Panc1 (cell line): ENCODE measurements at regions not wholly inside any gene's neighbourhood (a gene's known extent, or its start where the extent isn't known, plus 50 kb on each side); places are given as distances from the start of the nearest gene placed in this dataset.

Source experiments
- ATAC-seq: fragments of 200-7000 bp; cut with Tn5 transposase; 2 replicates; pipeline ENCODE4 v1.9.1; 2020; ENCODE audit warnings: mild to moderate bottlenecking, moderate library complexity
- BruUV-seq: library from RNA; stranded (reverse); fragments of 400-500 nt; replicated peaks from 2 replicates; lab custom pipeline; 2021; lab: Mats Ljungman, UMichigan
- CTCF ChIA-PET: fragments of 300-600 bp; sonication (Branson Sonifier 250); formaldehyde crosslinking; loops from one replicate; lab custom pipeline; 2022; ENCODE audit warnings: antibody characterized with exemption; lab: Charles Lee
- POLR2A ChIA-PET: fragments of 300-600 bp; sonication (Branson Sonifier 250); formaldehyde crosslinking; loops from one replicate; lab custom pipeline; 2022; ENCODE audit warnings: antibody characterized with exemption; lab: Charles Lee
- DNase-seq: peaks from one replicate; pipeline ENCODE4 v3.0.0-alpha.2; 2010; ENCODE audit warnings: low read depth, low spot score
- H3K27ac ChIP-seq: 2 replicates; pipeline ENCODE4 v1.5.1; 2011; ENCODE audit warnings: mild to moderate bottlenecking, low read length, inconsistent platforms
- H3K27me3 ChIP-seq: fragments of 200-500 bp; sonication (Bioruptor generic); 2 replicates; pipeline ENCODE4 v1.6.0; 2014; ENCODE audit warnings: low read length, inconsistent platforms; ENCODE audit not compliant: control insufficient read depth, insufficient read depth
- H3K36me3 ChIP-seq: fragments of 200-500 bp; sonication (Bioruptor generic); 2 replicates; pipeline ENCODE4 v1.5.1; 2014; ENCODE audit warnings: inconsistent platforms, mild to moderate bottlenecking, low read length, moderate library complexity; ENCODE audit not compliant: control insufficient read depth, insufficient read depth
- H3K4me1 ChIP-seq: 2 replicates; pipeline ENCODE4 v1.5.1; 2011; ENCODE audit warnings: inconsistent platforms, mild to moderate bottlenecking, low read length, moderate library complexity; ENCODE audit not compliant: control insufficient read depth, insufficient read depth
- H3K4me3 ChIP-seq, 2 experiments: 2 replicates each; pipeline ENCODE4 v1.5.1; 2011 to 2012; ENCODE audit warnings: low read depth in 2 of 2, low read length in 2 of 2, mild to moderate bottlenecking in 2 of 2, inconsistent platforms in 1 of 2, moderate library complexity in 1 of 2
- H3K9me3 ChIP-seq: fragments of 200-500 bp; sonication (Bioruptor generic); 2 replicates; pipeline ENCODE4 v1.5.1; 2014; ENCODE audit warnings: low read depth, mild to moderate bottlenecking, inconsistent platforms, low read length, moderate library complexity; ENCODE audit not compliant: control insufficient read depth, insufficient read depth
- POLR2AphosphoS5 ChIP-seq: IDR thresholded peaks from 2 replicates; pipeline ENCODE4 v1.6.1; 2012; ENCODE audit warnings: mild to moderate bottlenecking, low read depth, low read length, moderate library complexity
- SIN3A ChIP-seq: IDR thresholded peaks from 2 replicates; pipeline ENCODE4 v1.6.1; 2012; ENCODE audit warnings: low read depth, mild to moderate bottlenecking, low read length, moderate library complexity, borderline replicate concordance; ENCODE audit not compliant: insufficient read depth
- TCF7L2 ChIP-seq: IDR thresholded peaks from 2 replicates; pipeline ENCODE4 v1.6.1; 2011; ENCODE audit warnings: mild to moderate bottlenecking, low read depth, low read length, inconsistent platforms
- in situ Hi-C: cut with HindIII; loops from 2 replicates; pipeline ENCODE4 v1.10.0; 2016; ENCODE audit warnings: low sequenced_read_pairs, low pct_unique_long_range_greater_than_20kb
- intact Hi-C: fragments of 100-400 bp; cut with micrococcal nuclease; formaldehyde crosslinking; loops from one replicate; pipeline ENCODE4 v1.10.0; 2022; ENCODE audit not compliant: unreplicated experiment
- TF ChIP-seq, protein P1 (sequence below): fragments of 450-650 bp; IDR thresholded peaks from 2 replicates; pipeline ENCODE4 v1.5.1; 2017; ENCODE audit warnings: mild to moderate bottlenecking
- TF ChIP-seq, protein P2 (sequence below), 2 experiments: IDR thresholded peaks; 2 replicates each; pipeline ENCODE4 v1.6.1; 2011 to 2012; ENCODE audit warnings: low read depth in 2 of 2, control low read depth in 1 of 2, low read length in 1 of 2, mild to moderate bottlenecking in 1 of 2, moderate library complexity in 1 of 2; ENCODE audit not compliant: insufficient read depth in 1 of 2

DNA sequence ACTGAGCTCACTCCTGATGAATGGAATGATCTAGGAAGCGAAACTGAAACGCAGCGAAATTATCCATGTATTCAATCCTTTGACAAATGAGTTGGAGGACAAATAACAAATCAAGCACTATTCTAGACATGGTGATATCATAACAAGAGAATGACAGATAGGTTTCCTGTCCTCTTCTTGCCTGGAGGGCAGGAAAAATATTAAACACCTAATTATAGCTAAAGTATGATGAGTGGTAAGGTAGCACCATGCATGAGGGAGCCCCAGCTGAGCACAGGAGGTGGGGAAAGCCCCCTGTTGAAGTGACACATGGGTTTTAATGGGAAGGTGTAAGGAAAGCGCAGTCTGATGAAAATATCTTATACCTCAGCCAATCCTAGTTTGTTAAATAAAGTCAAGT is 225.2 kb downstream of the NPR3 start:
- TF ChIP-seq, protein P1, sequence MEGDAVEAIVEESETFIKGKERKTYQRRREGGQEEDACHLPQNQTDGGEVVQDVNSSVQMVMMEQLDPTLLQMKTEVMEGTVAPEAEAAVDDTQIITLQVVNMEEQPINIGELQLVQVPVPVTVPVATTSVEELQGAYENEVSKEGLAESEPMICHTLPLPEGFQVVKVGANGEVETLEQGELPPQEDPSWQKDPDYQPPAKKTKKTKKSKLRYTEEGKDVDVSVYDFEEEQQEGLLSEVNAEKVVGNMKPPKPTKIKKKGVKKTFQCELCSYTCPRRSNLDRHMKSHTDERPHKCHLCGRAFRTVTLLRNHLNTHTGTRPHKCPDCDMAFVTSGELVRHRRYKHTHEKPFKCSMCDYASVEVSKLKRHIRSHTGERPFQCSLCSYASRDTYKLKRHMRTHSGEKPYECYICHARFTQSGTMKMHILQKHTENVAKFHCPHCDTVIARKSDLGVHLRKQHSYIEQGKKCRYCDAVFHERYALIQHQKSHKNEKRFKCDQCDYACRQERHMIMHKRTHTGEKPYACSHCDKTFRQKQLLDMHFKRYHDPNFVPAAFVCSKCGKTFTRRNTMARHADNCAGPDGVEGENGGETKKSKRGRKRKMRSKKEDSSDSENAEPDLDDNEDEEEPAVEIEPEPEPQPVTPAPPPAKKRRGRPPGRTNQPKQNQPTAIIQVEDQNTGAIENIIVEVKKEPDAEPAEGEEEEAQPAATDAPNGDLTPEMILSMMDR, result no peak
- TF ChIP-seq, protein P2, sequence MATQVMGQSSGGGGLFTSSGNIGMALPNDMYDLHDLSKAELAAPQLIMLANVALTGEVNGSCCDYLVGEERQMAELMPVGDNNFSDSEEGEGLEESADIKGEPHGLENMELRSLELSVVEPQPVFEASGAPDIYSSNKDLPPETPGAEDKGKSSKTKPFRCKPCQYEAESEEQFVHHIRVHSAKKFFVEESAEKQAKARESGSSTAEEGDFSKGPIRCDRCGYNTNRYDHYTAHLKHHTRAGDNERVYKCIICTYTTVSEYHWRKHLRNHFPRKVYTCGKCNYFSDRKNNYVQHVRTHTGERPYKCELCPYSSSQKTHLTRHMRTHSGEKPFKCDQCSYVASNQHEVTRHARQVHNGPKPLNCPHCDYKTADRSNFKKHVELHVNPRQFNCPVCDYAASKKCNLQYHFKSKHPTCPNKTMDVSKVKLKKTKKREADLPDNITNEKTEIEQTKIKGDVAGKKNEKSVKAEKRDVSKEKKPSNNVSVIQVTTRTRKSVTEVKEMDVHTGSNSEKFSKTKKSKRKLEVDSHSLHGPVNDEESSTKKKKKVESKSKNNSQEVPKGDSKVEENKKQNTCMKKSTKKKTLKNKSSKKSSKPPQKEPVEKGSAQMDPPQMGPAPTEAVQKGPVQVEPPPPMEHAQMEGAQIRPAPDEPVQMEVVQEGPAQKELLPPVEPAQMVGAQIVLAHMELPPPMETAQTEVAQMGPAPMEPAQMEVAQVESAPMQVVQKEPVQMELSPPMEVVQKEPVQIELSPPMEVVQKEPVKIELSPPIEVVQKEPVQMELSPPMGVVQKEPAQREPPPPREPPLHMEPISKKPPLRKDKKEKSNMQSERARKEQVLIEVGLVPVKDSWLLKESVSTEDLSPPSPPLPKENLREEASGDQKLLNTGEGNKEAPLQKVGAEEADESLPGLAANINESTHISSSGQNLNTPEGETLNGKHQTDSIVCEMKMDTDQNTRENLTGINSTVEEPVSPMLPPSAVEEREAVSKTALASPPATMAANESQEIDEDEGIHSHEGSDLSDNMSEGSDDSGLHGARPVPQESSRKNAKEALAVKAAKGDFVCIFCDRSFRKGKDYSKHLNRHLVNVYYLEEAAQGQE (IDR thresholded peaks at IDR 0.05; ENCODE audit: insufficient read depth in 1 of 2, low read depth in 2 of 2, low read length in 1 of 2), result no peak
- TF ChIP-seq POLR2AphosphoS5, result no peak
- TF ChIP-seq SIN3A, result no peak
- no peak for TF ChIP-seq TCF7L2
- POLR2A ChIA-PET, result no interaction called here
- ATAC-seq (no peak), DNase-seq (no peak)
- H3K4me1 ChIP-seq, result no peaks in the 10 kb centered on the region
- H3K9me3 ChIP-seq, result 0 out of 2 replicates have a peak, but pooled peaks cover 3% of the 10 kb centered on the region
- no TSS peak for BruUV-seq
- H3K27me3 ChIP-seq, result no peaks in the 10 kb centered on the region
- no peak overlapping the region for H3K4me3 ChIP-seq
- H3K36me3 ChIP-seq, result no peaks in the 10 kb centered on the region; the same call in 1 of the 2 replicates
- no peak overlapping the region for H3K27ac ChIP-seq
- in situ Hi-C loops, result no loop called here
- CTCF ChIA-PET, result no interaction called here
- intact Hi-C loops, result no loop called here

DNA sequence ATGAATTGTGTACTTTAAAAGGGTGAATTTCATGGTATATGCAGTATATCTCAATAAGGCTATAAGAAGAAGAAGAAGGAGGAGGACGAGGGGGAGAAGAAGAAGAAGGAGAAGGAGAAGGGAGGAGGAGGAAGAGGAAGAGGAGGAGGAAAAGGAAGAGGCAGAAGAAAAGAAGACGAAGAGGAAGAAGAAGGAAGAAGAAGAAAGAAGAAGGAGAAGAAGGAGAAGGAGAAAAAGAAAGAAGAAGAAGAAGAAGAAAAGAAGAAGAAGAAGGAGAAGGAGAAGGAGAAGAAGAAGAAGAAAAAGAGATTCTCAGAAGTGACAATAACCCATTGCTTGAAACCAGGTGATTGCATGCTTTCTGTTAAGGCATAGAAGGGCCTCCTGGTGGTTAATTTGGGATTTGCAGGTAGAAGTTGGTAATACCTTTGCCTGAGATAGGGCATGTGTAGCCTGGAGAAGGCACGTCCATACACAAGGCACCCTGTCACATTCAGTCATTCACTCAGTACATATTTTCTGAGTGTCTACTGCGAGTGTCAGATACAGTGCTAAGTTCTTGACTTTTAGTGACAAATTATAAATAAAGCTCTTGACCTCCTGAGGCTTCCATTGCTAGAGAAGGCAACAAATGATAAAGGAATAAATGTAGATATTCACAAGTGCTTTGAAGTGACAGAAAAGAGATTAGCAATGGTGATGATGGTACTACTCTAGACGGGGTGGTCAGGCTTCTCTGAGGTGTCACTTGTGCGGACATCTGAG is 231.3 kb downstream of the NPR3 start:
- Histone ChIP-seq H3K27me3 (no peaks in the 10 kb centered on the region), H3K36me3 (no peaks in the 10 kb centered on the region), H3K9me3 (no peaks in the 10 kb centered on the region), H3K27ac (no peak overlapping the region), H3K4me1 (no peaks in the 10 kb centered on the region), H3K4me3 (no peak overlapping the region)
- ATAC-seq (peak; percentile 62; the same call in 1 of the 2 replicates), DNase-seq (peak; percentile 22)
- ChIA-PET CTCF (no interaction called here), POLR2A (no interaction called here)
- TF ChIP-seq, protein P1, result peak; percentile 52
- no peak for TF ChIP-seq SIN3A
- in situ Hi-C loops, result no loop called here
- intact Hi-C loops, result no loop called here
- no TSS peak for BruUV-seq
